GM23338 (cell line): ENCODE measurements at regions not wholly inside any gene's neighbourhood (a gene's known extent, or its start where the extent isn't known, plus 50 kb on each side); places are given as distances from the start of the nearest gene placed in this dataset. TPM values are rescaled to one million over a fixed set of nuclear protein-coding genes. Genes with fewer than 3 reads are reported as not detected.

Experiments used
- microRNA counts: library from miRNA; unstranded; fragments of <30 nt; microRNA quantifications from one replicate; lab custom pipeline; 2017
- microRNA-seq: library from miRNA; unstranded; fragments of <30 nt; microRNA quantifications from one replicate; pipeline ENCODE4, GENCODE V29; 2017
- small RNA-seq: library from RNA; depleted of rRNA; stranded (forward); fragments of <200 nt; gene quantifications from one replicate; pipeline ENCODE3, GENCODE V24; 2014; ENCODE audit warnings: low replicate concordance

MicroRNAs encoded in the stretch of these regions (microRNA counts, 767-probe panel; counts per million panel counts)
- not detected for microRNA hsa-let-7d-5p (lab: Ali Mortazavi, UCI)
- not detected for microRNA hsa-let-7f-5p (lab: Ali Mortazavi, UCI)

Small RNAs in the stretch of these regions (microRNA-seq; reads per million reads assigned to microRNA genes)
- gene MIRLET7A1: 0.89 reads per million
- 10.9 reads per million, percentile 35 among the genes with 10 or more reads in this experiment for gene MIRLET7D
- gene MIRLET7F1: 0.66 reads per million

Small RNAs in the stretch of these regions (small RNA-seq; reads per million reads assigned to genes)
- 0.37 reads per million, percentile 22 among the genes with 10 or more reads in this experiment for gene MIRLET7A1
- gene MIRLET7D: 0.25 reads per million, percentile 4 among the genes with 10 or more reads in this experiment
- 0.50 reads per million, percentile 34 among the genes with 10 or more reads in this experiment for gene MIRLET7F1
